ENCODE measurements at regions not wholly inside any gene's neighbourhood (a gene's known extent, or its start where the extent isn't known, plus 50 kb on each side); places are given as distances from the start of the nearest gene placed in this dataset.
"Not testable (repeated sequence)": the region's sequence is repeated elsewhere in the genome, so short reads cannot be mapped to it uniquely, and the experiment has no call there.

DNA sequence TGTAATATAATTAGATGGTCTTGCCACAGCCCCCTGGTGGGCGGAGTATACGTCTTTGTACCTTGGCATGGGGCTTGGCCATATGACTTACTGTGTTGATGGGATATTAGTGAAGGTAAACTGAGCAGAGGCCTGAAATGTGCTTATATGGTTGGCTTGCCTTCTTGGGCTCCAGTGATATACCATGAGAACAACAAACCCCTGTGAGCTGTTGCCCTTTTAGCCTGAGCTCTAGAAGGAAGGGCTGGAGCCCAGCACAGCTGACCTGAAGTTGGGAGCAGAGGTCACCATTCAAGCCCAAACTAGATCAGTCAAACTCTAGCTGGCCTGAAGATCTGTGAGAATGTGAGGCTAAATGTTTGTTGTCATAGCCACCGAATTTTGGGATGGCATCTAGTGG lies 75.2 kb upstream of the CD302 start:
- Histone ChIP-seq H3F3A (ENCODE audit: low read depth) (no peaks in the 10 kb centered on the region), H3K4me2 (ENCODE audit: low read depth, low read length, poor library complexity, severe bottlenecking) (no peak overlapping the region), H2AFZ (ENCODE audit: low read length) (no peak overlapping the region), H3K9ac (ENCODE audit: low read depth, low read length, poor library complexity, severe bottlenecking) (no peak overlapping the region), H3K27me3 (ENCODE audit: insufficient read depth, low read length, poor library complexity, severe bottlenecking) (no peaks in the 10 kb centered on the region), H3K79me2 (ENCODE audit: insufficient read depth, low read length) (no peaks in the 10 kb centered on the region), H3K9me2 (replicated peaks; ENCODE audit: low read depth, low read length) (no peaks in the 10 kb centered on the region), H3K9me3 (ENCODE audit: insufficient read depth, low read depth, low read length) (no peaks in the 10 kb centered on the region), H3K36me3 (ENCODE audit: insufficient read depth, low read length) (peaks cover 9% of the 10 kb centered on the region), H3K4me3 (ENCODE audit: low read length, poor library complexity, severe bottlenecking) (no peak overlapping the region), H3K4me1 (ENCODE audit: insufficient read depth, low read length, poor library complexity, severe bottlenecking) (no peaks in the 10 kb centered on the region), H4K20me1 (ENCODE audit: insufficient read depth, low read length, poor library complexity, severe bottlenecking) (no peaks in the 10 kb centered on the region)
- TF ChIP-seq EZH2phosphoT487 (IDR thresholded peaks at IDR 0.05; ENCODE audit: borderline replicate concordance) (no peak), CTCF (conservative IDR thresholded peaks at IDR 0.05; ENCODE audit: low read length) (0 out of 2 replicates have a peak, but pooled peaks have one; percentile 19)

DNA sequence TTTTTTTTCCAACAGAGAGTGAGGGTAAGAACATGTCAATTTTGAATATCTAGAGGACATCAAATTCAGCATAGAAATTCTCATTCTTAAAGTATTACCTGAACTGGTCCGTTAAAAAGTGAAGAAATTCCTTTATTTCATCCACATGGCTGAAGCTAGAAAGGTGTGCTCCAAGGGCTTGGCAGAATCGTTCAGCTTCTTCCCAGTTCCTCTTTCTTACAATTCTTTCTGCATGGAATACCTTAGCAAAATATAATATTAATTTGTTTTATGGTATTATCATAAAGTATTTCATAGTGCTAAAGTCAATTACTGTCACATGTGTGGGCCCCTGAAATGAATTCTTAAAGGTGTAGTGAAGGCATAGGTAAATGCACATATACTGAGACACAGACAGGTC lies 74.3 kb upstream of the CD302 start:
- TF ChIP-seq EZH2phosphoT487 (IDR thresholded peaks at IDR 0.05; ENCODE audit: borderline replicate concordance) (no peak), CTCF (conservative IDR thresholded peaks at IDR 0.05; ENCODE audit: low read length) (no peak)
- Histone ChIP-seq H3K4me1 (ENCODE audit: insufficient read depth, low read length, poor library complexity, severe bottlenecking) (no peaks in the 10 kb centered on the region), H3K4me3 (ENCODE audit: low read length, poor library complexity, severe bottlenecking) (no peak overlapping the region), H4K20me1 (ENCODE audit: insufficient read depth, low read length, poor library complexity, severe bottlenecking) (no peaks in the 10 kb centered on the region), H3K79me2 (ENCODE audit: insufficient read depth, low read length) (no peaks in the 10 kb centered on the region), H3K4me2 (ENCODE audit: low read depth, low read length, poor library complexity, severe bottlenecking) (no peak overlapping the region), H3K9me2 (replicated peaks; ENCODE audit: low read depth, low read length) (no peaks in the 10 kb centered on the region), H3K9ac (ENCODE audit: low read depth, low read length, poor library complexity, severe bottlenecking) (no peak overlapping the region), H3K27me3 (ENCODE audit: insufficient read depth, low read length, poor library complexity, severe bottlenecking) (no peaks in the 10 kb centered on the region), H3F3A (ENCODE audit: low read depth) (no peaks in the 10 kb centered on the region), H3K9me3 (ENCODE audit: insufficient read depth, low read depth, low read length) (no peaks in the 10 kb centered on the region), H3K36me3 (ENCODE audit: insufficient read depth, low read length) (peaks cover 9% of the 10 kb centered on the region), H2AFZ (ENCODE audit: low read length) (no peak overlapping the region)

DNA sequence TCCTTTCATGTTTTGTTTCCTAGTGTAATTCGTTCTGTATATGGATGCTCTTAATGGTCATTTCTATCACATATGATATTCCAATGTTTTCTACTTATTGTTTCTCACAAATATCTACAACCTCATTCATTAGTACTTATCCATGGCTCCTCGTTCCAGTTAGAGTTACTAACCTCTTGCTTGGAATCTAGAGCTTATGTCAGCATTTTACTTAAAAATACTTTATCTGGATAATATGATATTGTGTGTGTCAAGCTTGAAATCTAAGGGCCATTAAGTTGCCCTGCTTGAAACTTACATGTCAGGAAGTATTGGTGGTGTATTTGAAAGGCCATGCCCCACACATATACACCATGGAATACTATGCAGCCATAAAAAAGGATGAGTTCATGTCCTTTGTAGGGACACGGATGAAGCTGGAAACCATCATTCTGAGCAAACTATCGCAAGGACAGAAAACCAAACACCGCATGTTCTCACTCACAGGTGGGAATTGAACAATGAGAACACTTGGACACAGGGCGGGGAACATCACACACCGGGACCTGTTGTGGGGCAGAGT lies 70.7 kb upstream of the CD302 start:
- H3K27me3 ChIP-seq (ENCODE audit: insufficient read depth, low read length, poor library complexity, severe bottlenecking); H3K4me3 ChIP-seq (ENCODE audit: low read length, poor library complexity, severe bottlenecking); H3K9ac ChIP-seq (ENCODE audit: low read depth, low read length, poor library complexity, severe bottlenecking); H2AFZ ChIP-seq (ENCODE audit: low read length); H3K9me3 ChIP-seq (ENCODE audit: insufficient read depth, low read depth, low read length); H3K4me1 ChIP-seq (ENCODE audit: insufficient read depth, low read length, poor library complexity, severe bottlenecking); H3K9me2 ChIP-seq (replicated peaks; ENCODE audit: low read depth, low read length); H3F3A ChIP-seq (ENCODE audit: low read depth); H4K20me1 ChIP-seq (ENCODE audit: insufficient read depth, low read length, poor library complexity, severe bottlenecking); H3K79me2 ChIP-seq (ENCODE audit: insufficient read depth, low read length); H3K4me2 ChIP-seq (ENCODE audit: low read depth, low read length, poor library complexity, severe bottlenecking): not testable (repeated sequence)
- H3K36me3 ChIP-seq (ENCODE audit: insufficient read depth, low read length): peaks cover 20% of the 10 kb centered on the region

Measured in Loucy (cell line).